ENCODE measurements at regions not wholly inside any gene's neighbourhood (a gene's known extent, or its start where the extent isn't known, plus 50 kb on each side); places are given as distances from the start of the nearest gene placed in this dataset.

DNA sequence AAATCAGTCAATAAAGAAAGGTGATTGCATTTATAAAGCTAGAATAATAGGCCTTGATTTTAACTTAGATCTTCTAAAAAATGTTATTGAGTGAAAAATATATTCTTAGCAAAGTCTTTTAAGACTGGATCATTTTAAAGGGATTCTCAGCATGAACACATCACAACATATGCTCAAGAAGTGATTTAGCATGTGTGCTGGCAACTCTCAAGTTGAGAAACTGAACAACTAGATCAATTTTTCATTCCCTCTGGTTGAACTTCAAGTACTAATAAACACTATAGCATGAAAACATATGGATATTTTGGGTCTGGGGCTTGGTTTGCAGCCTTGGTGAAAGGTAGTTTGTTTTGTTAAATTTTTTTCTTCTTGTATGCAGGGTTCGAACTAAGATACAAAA lies 107.8 kb upstream of the PNPT1 start:
- no peak for TF ChIP-seq CTCF (IDR thresholded peaks at IDR 0.05 in 8 of 11, conservative IDR thresholded peaks at IDR 0.05 in 3 of 11)
- no peak for TF ChIP-seq POLR2A (IDR thresholded peaks at IDR 0.05)
- TF ChIP-seq POLR2AphosphoS5 (IDR thresholded peaks at IDR 0.05), result no peak
